Liver (tissue), 8 donors: ENCODE measurements at regions not wholly inside any gene's neighbourhood (a gene's known extent, or its start where the extent isn't known, plus 50 kb on each side); places are given as distances from the start of the nearest gene placed in this dataset.

Experiments used
- DNase-seq: peaks from one replicate; pipeline ENCODE4 v3.0.0-alpha.2; 2017; ENCODE audit warnings: low spot score
- H3K27ac ChIP-seq, 2 donors: one replicate each; pipeline ENCODE4 v1.7.0; 2013; ENCODE audit warnings: inconsistent platforms in 2 of 2, low read length in 2 of 2, control low read depth in 1 of 2, low read depth in 1 of 2, mild to moderate bottlenecking in 1 of 2
- H3K27me3 ChIP-seq, 4 donors: one replicate each; pipeline versions ENCODE4 v1.6.1 to v1.7.0; 2013; ENCODE audit warnings: low read length in 3 of 4, inconsistent platforms in 1 of 4, mild to moderate bottlenecking in 1 of 4, moderate library complexity in 1 of 4; ENCODE audit not compliant: control insufficient read depth in 4 of 4, insufficient read depth in 4 of 4
- H3K36me3 ChIP-seq, 4 donors: one replicate each; pipeline versions ENCODE4 v1.6.1 to v1.7.0; 2013; ENCODE audit warnings: low read length in 3 of 4, mild to moderate bottlenecking in 3 of 4, low read depth in 1 of 4, moderate library complexity in 1 of 4; ENCODE audit not compliant: control insufficient read depth in 4 of 4, insufficient read depth in 3 of 4
- H3K4me1 ChIP-seq, 4 donors: one replicate each; pipeline versions ENCODE4 v1.6.1 to v1.7.0; 2013; ENCODE audit warnings: low read length in 3 of 4, mild to moderate bottlenecking in 3 of 4, moderate library complexity in 1 of 4; ENCODE audit not compliant: control insufficient read depth in 4 of 4, insufficient read depth in 4 of 4
- H3K4me3 ChIP-seq, 3 donors: one replicate each; pipeline versions ENCODE4 v1.6.1 to v1.7.0; 2013; ENCODE audit warnings: low read length in 3 of 3, control low read depth in 1 of 3, low read depth in 1 of 3, mild to moderate bottlenecking in 1 of 3
- H3K9ac ChIP-seq, 2 donors: one replicate each; pipeline ENCODE4 v1.7.0; 2013; ENCODE audit warnings: low read length in 2 of 2, mild to moderate bottlenecking in 2 of 2, moderate library complexity in 2 of 2, control low read depth in 1 of 2, low read depth in 1 of 2
- H3K9me3 ChIP-seq, 4 donors: one replicate each; pipeline versions ENCODE4 v1.6.1 to v1.7.0; 2013; ENCODE audit warnings: low read length in 3 of 4; ENCODE audit not compliant: control insufficient read depth in 4 of 4
- CTCF ChIP-seq: fragments of 150-350 bp; IDR thresholded peaks from 2 replicates; pipeline ENCODE4 v1.5.1; 2017; ENCODE audit warnings: improper control_type of control experiment, low read depth, low read length; ENCODE audit not compliant: missing input control
- EGR1 ChIP-seq, 2 donors: IDR thresholded peaks; 2 replicates each; pipeline ENCODE4 v1.6.1; 2016 to 2018; ENCODE audit warnings: antibody characterized with exemption in 2 of 2, low read depth in 2 of 2
- FOXA1 ChIP-seq: IDR thresholded peaks from 2 replicates; pipeline ENCODE4 v1.6.1; 2016; ENCODE audit warnings: antibody characterized with exemption
- FOXA2 ChIP-seq: IDR thresholded peaks from 2 replicates; pipeline ENCODE4 v1.6.1; 2016; ENCODE audit warnings: antibody characterized with exemption
- GABPA ChIP-seq, 2 donors: IDR thresholded peaks in 1 of 2; conservative IDR thresholded peaks in 1 of 2; 2 replicates each; pipeline ENCODE4 v1.6.1; 2016; ENCODE audit warnings: antibody characterized with exemption in 2 of 2, mild to moderate bottlenecking in 1 of 2, moderate library complexity in 1 of 2
- HNF4A ChIP-seq, 2 donors: conservative IDR thresholded peaks; 2 replicates each; pipeline ENCODE4 v1.6.1; 2016; ENCODE audit warnings: antibody characterized with exemption in 2 of 2, mild to moderate bottlenecking in 2 of 2
- HNF4G ChIP-seq: IDR thresholded peaks from 2 replicates; pipeline ENCODE4 v1.6.1; 2016; ENCODE audit warnings: antibody characterized with exemption
- JUND ChIP-seq, 2 donors: IDR thresholded peaks; 2 replicates each; pipeline ENCODE4 v1.6.1; 2016; ENCODE audit warnings: antibody characterized with exemption in 2 of 2
- NR2F2 ChIP-seq: IDR thresholded peaks from 2 replicates; pipeline ENCODE4 v1.6.1; 2016; ENCODE audit warnings: antibody characterized with exemption
- RXRA ChIP-seq, 2 donors: IDR thresholded peaks; 2 replicates each; pipeline ENCODE4 v1.6.1; 2017 to 2018; ENCODE audit warnings: antibody characterized with exemption in 2 of 2, mild to moderate bottlenecking in 1 of 2
- SP1 ChIP-seq: IDR thresholded peaks from 2 replicates; pipeline ENCODE4 v1.6.1; 2018; ENCODE audit warnings: antibody characterized with exemption, mild to moderate bottlenecking
- TAF1 ChIP-seq: conservative IDR thresholded peaks from 2 replicates; pipeline ENCODE4 v1.6.1; 2016; ENCODE audit warnings: antibody characterized with exemption, mild to moderate bottlenecking
- YY1 ChIP-seq: IDR thresholded peaks from 2 replicates; pipeline ENCODE4 v1.6.1; 2016; ENCODE audit warnings: antibody characterized with exemption, mild to moderate bottlenecking
- ZBTB33 ChIP-seq: IDR thresholded peaks from 2 replicates; pipeline ENCODE4 v1.6.1; 2016; ENCODE audit warnings: antibody characterized with exemption
- WGBS: extraction: QIAGEN DNeasy Blood & Tissue Kit; methylation state at CpG from one replicate; pipeline ENCODE4 v1.1.7; 2013; 5-methylcytosine and 5-hydroxymethylcytosine counted together
- TF ChIP-seq, protein P1 (sequence below): IDR thresholded peaks from 2 replicates; pipeline ENCODE4 v1.6.1; 2016; ENCODE audit warnings: antibody characterized with exemption
- TF ChIP-seq, protein P2 (sequence below): IDR thresholded peaks from 2 replicates; pipeline ENCODE4 v1.6.1; 2016; ENCODE audit warnings: antibody characterized with exemption, mild to moderate bottlenecking
- donor health status: healthy.
- donor health status: healthy.
- donor health status: healthy.
- donor health status: healthy.
- donor health status: healthy.

DNA sequence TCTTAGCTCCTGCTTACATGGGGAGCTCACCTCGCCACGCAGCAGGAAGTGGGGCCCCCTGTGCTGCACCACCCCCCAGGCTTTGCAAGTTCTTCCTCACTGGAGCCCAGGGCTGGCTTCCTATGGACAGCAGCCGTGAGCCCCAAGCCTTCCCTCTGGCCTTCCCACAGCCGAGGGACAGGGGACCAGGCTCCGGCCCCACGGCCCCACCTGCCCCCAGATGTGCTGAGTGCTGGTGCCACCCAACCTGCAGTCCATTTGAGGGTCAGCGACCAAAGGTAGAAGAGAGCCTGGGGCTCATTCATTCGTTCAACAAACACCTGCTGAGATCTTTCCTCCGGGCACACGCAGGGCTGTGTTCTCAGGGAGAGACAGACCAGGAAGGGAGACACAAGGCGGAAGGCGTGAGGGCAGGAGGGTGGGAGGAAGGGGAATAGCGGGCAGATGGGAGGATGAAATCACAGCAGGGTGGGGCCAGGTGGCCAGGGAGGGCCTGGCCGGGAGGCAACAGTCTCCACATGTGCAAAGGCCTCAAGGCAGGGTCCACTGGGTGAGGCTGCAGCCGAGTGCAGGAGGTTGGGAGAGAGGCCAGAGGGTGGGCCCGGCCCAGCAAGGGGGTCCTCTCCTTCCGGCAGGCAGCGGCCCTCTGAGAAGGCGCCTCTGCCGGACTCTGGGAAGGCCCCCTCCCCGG is 100.1 kb downstream of the FOXL3 start:
- no peak for TF ChIP-seq CTCF
- no peak for TF ChIP-seq TAF1
- no peak for TF ChIP-seq RXRA (IDR thresholded peaks at IDR 0.05)
- no peak for TF ChIP-seq NR2F2
- no peak for TF ChIP-seq GABPA (IDR thresholded peaks at IDR 0.05 in 1 of 2, conservative IDR thresholded peaks at IDR 0.05 in 1 of 2)
- no peak for TF ChIP-seq EGR1 (IDR thresholded peaks at IDR 0.05; ENCODE audit: low read depth in 2 of 2)
- TF ChIP-seq, protein P1, sequence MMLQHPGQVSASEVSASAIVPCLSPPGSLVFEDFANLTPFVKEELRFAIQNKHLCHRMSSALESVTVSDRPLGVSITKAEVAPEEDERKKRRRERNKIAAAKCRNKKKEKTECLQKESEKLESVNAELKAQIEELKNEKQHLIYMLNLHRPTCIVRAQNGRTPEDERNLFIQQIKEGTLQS: no peak
- no peak for TF ChIP-seq HNF4G
- no peak for TF ChIP-seq JUND (IDR thresholded peaks at IDR 0.05)
- TF ChIP-seq FOXA1: no peak
- no peak for TF ChIP-seq YY1
- TF ChIP-seq SP1: no peak
- H3K9ac ChIP-seq: no peak overlapping the region
- no peaks in the 10 kb centered on the region for H3K36me3 ChIP-seq
- H3K27ac ChIP-seq: no peak overlapping the region
- no peaks in the 10 kb centered on the region for H3K27me3 ChIP-seq
- no peak for DNase-seq
- peaks cover 0 to 2% (median 0%) of the 10 kb centered on the region in 4 donors for H3K9me3 ChIP-seq
- no peaks in the 10 kb centered on the region for H3K4me1 ChIP-seq
- WGBS: 89% methylated on average over 21 of the region's 21 CpGs
- H3K4me3 ChIP-seq: no peak overlapping the region

GRCh38 chr7:390761-391410 is 100.9 kb downstream of the FOXL3 start:
- Histone ChIP-seq H3K9ac (no peak overlapping the region), H3K9me3 (peaks cover 2 to 4% (median 3%) of the 10 kb centered on the region in 4 donors), H3K4me3 (no peak overlapping the region), H3K27ac (no peak overlapping the region), H3K36me3 (no peaks in the 10 kb centered on the region), H3K4me1 (no peaks in the 10 kb centered on the region), H3K27me3 (no peaks in the 10 kb centered on the region)
- TF ChIP-seq, protein P2, sequence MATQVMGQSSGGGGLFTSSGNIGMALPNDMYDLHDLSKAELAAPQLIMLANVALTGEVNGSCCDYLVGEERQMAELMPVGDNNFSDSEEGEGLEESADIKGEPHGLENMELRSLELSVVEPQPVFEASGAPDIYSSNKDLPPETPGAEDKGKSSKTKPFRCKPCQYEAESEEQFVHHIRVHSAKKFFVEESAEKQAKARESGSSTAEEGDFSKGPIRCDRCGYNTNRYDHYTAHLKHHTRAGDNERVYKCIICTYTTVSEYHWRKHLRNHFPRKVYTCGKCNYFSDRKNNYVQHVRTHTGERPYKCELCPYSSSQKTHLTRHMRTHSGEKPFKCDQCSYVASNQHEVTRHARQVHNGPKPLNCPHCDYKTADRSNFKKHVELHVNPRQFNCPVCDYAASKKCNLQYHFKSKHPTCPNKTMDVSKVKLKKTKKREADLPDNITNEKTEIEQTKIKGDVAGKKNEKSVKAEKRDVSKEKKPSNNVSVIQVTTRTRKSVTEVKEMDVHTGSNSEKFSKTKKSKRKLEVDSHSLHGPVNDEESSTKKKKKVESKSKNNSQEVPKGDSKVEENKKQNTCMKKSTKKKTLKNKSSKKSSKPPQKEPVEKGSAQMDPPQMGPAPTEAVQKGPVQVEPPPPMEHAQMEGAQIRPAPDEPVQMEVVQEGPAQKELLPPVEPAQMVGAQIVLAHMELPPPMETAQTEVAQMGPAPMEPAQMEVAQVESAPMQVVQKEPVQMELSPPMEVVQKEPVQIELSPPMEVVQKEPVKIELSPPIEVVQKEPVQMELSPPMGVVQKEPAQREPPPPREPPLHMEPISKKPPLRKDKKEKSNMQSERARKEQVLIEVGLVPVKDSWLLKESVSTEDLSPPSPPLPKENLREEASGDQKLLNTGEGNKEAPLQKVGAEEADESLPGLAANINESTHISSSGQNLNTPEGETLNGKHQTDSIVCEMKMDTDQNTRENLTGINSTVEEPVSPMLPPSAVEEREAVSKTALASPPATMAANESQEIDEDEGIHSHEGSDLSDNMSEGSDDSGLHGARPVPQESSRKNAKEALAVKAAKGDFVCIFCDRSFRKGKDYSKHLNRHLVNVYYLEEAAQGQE: no peak
- no peak for TF ChIP-seq TAF1
- TF ChIP-seq ZBTB33: no peak
- no peak for TF ChIP-seq FOXA2
- TF ChIP-seq, protein P1: no peak
- TF ChIP-seq YY1: no peak
- no peak for TF ChIP-seq HNF4A (conservative IDR thresholded peaks at IDR 0.05)
- no peak for TF ChIP-seq NR2F2
- no peak for TF ChIP-seq JUND (IDR thresholded peaks at IDR 0.05)
- TF ChIP-seq FOXA1: no peak
- no peak for TF ChIP-seq GABPA (IDR thresholded peaks at IDR 0.05 in 1 of 2, conservative IDR thresholded peaks at IDR 0.05 in 1 of 2)
- TF ChIP-seq CTCF: no peak
- 93% methylated on average over 20 of the region's 20 CpGs for WGBS
- DNase-seq: no peak
